Esophagus muscularis mucosa (tissue), 4 donors: ENCODE measurements at regions not wholly inside any gene's neighbourhood (a gene's known extent, or its start where the extent isn't known, plus 50 kb on each side); places are given as distances from the start of the nearest gene placed in this dataset.

Experiments used
- DNase-seq: peaks from one replicate; pipeline ENCODE4 v3.0.0-alpha.2; 2017; ENCODE audit errors: extremely low spot score
- H3K27ac ChIP-seq, 4 donors: fragments of 200-600 bp; sonication (generic); replicated peaks in 1 of 4; 1 replicate in 3 of 4; 2 replicates in 1 of 4; pipeline ENCODE4 v1.5.1; 2016 to 2019; ENCODE audit warnings: mild to moderate bottlenecking in 1 of 4
- H3K27me3 ChIP-seq, 4 donors: fragments of 200-600 bp; sonication (generic); one replicate each; pipeline versions ENCODE4 v1.5.1 to v1.6.0; 2016 to 2019
- H3K36me3 ChIP-seq, 4 donors: fragments of 200-600 bp; sonication (generic); one replicate each; pipeline ENCODE4 v1.5.1; 2016 to 2019
- H3K4me1 ChIP-seq, 4 donors: fragments of 200-600 bp; sonication (generic); one replicate each; pipeline ENCODE4 v1.5.1; 2016 to 2019
- H3K4me3 ChIP-seq, 4 donors: fragments of 200-600 bp; sonication (generic); 1 replicate in 2 of 4; 2 replicates in 2 of 4; pipeline ENCODE4 v1.5.1; 2016 to 2019; ENCODE audit warnings: mild to moderate bottlenecking in 4 of 4, moderate library complexity in 1 of 4
- H3K9me3 ChIP-seq, 4 donors: fragments of 200-600 bp; sonication (generic); 1 replicate in 3 of 4; 2 replicates in 1 of 4; pipeline ENCODE4 v1.5.1; 2016 to 2019
- CTCF ChIP-seq, 3 experiments: fragments of 200-600 bp in 2 of 3; fragments of 450-650 bp in 1 of 3; sonication (generic) in 2 of 3; IDR thresholded peaks; one replicate each; pipeline ENCODE4 v1.5.1; 2017 to 2019; ENCODE audit warnings: antibody characterized with exemption in 3 of 3, mild to moderate bottlenecking in 2 of 3, moderate library complexity in 1 of 3
- EP300 ChIP-seq: sonication (generic); formaldehyde crosslinking; IDR thresholded peaks from one replicate; pipeline ENCODE4 v1.6.1; 2017; ENCODE audit warnings: antibody characterized with exemption
- POLR2A ChIP-seq: fragments of 450-650 bp; IDR thresholded peaks from one replicate; pipeline ENCODE4 v1.6.1; 2017; ENCODE audit warnings: antibody characterized with exemption, moderate library complexity, mild to moderate bottlenecking, low read depth
- POLR2AphosphoS5 ChIP-seq, 2 donors: sonication (generic); formaldehyde crosslinking; IDR thresholded peaks; one replicate each; pipeline ENCODE4 v1.6.1; 2017; ENCODE audit warnings: antibody characterized with exemption in 2 of 2
- WGBS: methylation state at CpG from one replicate; pipeline ENCODE4 v1.1.5; 2018; 5-methylcytosine and 5-hydroxymethylcytosine counted together
- intact Hi-C: fragments of 100-400 bp; cut with DNase I; formaldehyde crosslinking; loops from one replicate; pipeline ENCODE4 v1.15.1; 2023

GRCh38 chr12:107167756-107168155 lies 74.4 kb upstream of the CRY1 start:
- Histone ChIP-seq H3K9me3 (no peaks in the 10 kb centered on the region), H3K4me3 (no peak overlapping the region), H3K36me3 (no peaks in the 10 kb centered on the region), H3K27ac (no peak overlapping the region), H3K4me1 (no peaks in the 10 kb centered on the region), H3K27me3 (peaks cover 0 to 39% (median 0%) of the 10 kb centered on the region in 4 donors)
- 22% methylated on average over 3 of the region's 3 CpGs for WGBS
- intact Hi-C loops: no loop called here
- TF ChIP-seq CTCF (IDR thresholded peaks at IDR 0.05): no peak
- no peak for TF ChIP-seq EP300
- TF ChIP-seq POLR2A: no peak
- no peak for TF ChIP-seq POLR2AphosphoS5 (IDR thresholded peaks at IDR 0.05)
- no peak for DNase-seq

DNA sequence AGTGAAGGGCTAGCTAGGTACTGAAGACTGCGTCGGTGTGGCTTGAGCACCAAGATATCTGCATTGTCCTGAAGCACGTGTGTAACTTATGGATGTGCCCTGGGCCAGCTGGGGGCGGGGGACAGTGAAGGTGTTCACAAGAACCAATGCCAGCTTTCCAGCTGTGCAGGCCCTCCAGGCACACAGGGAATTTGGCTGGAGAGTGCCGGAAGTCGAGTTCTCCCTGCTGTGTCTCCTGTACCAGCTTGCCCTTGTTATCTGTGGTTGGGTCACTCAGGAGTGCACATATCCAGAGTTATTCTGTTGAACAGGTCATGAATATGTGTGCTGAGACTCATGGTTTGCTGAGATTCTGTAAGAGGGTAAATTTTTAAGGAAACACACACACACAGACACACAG lies 75.9 kb upstream of the CRY1 start:
- no peak overlapping the region for H3K27ac ChIP-seq
- H3K27me3 ChIP-seq: peaks cover 0 to 46% (median 0%) of the 10 kb centered on the region in 4 donors
- TF ChIP-seq POLR2AphosphoS5 (IDR thresholded peaks at IDR 0.05) (no peak), EP300 (no peak), CTCF (IDR thresholded peaks at IDR 0.05) (no peak), POLR2A (no peak)
- no peaks in the 10 kb centered on the region for H3K9me3 ChIP-seq
- no peaks in the 10 kb centered on the region for H3K36me3 ChIP-seq
- intact Hi-C loops: no loop called here
- H3K4me1 ChIP-seq: no peaks in the 10 kb centered on the region
- H3K4me3 ChIP-seq: no peak overlapping the region
- DNase-seq: no peak
- 77% methylated on average over 6 of the region's 6 CpGs for WGBS

DNA sequence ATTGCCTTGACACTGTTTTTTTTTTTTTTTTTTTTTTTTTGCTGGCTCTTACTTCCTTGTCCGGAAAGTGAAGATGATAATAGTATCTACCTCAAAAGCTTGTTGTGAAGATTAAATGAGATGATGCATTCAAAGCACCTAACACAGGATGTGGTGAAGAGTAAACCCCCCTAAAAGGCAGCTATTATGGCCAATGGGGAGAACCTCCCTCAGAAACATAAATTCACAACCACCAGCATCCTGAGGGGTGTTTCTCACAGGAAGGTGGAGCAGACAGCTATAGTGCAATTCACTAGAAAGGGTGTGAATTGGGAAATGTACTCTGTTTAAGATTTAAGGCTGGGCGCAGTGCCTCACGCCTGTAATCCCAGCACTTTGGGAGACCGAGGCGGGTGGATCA lies 85.4 kb upstream of the CRY1 start:
- H3K4me3 ChIP-seq: no peak overlapping the region
- intact Hi-C loops: no loop called here
- H3K4me1 ChIP-seq: no peaks in the 10 kb centered on the region
- no peak for DNase-seq
- WGBS: 87% methylated on average over 5 of the region's 5 CpGs
- H3K27me3 ChIP-seq: peaks cover 0 to 35% (median 0%) of the 10 kb centered on the region in 4 donors
- no peak for TF ChIP-seq POLR2AphosphoS5 (IDR thresholded peaks at IDR 0.05)
- no peak for TF ChIP-seq CTCF (IDR thresholded peaks at IDR 0.05)
- no peak for TF ChIP-seq EP300
- no peak for TF ChIP-seq POLR2A
- H3K36me3 ChIP-seq: no peaks in the 10 kb centered on the region
- no peaks in the 10 kb centered on the region for H3K9me3 ChIP-seq
- no peak overlapping the region for H3K27ac ChIP-seq

- H3K27me3 ChIP-seq: peaks cover 0 to 33% (median 0%) of the 10 kb centered on the region in 4 donors
- no peak overlapping the region for H3K4me3 ChIP-seq
- no peaks in the 10 kb centered on the region for H3K36me3 ChIP-seq
- 84% methylated on average over 1 of the region's 1 CpG for WGBS
- no peak overlapping the region for H3K27ac ChIP-seq
- no peak for DNase-seq
- TF ChIP-seq POLR2A (no peak), EP300 (no peak), CTCF (IDR thresholded peaks at IDR 0.05) (no peak), POLR2AphosphoS5 (IDR thresholded peaks at IDR 0.05) (no peak)
- H3K9me3 ChIP-seq: no peaks in the 10 kb centered on the region
- intact Hi-C loops: no loop called here
- H3K4me1 ChIP-seq: no peaks in the 10 kb centered on the region
Observed at GRCh38 chr12:107179871-107180270, 86.5 kb upstream of the CRY1 start.

DNA sequence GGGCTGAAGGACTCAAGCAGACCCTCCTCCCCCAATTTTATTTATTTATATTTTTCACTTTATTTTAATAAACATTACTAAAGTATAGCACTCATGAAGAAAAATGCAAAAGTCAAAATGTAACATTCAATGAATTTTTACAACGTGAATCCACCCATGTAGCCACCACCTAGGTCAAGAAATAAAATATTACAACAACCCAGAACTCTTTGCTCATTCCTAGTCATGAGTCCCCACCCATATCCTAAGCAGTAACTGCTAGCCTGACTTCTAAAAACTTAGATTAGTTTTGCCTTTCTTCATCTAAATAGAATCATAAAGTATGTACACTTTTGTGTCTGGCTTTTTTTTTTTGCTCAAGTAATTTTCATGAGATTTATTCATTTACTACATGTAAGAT lies 86.9 kb upstream of the CRY1 start:
- no peak for DNase-seq
- Histone ChIP-seq H3K27me3 (peaks cover 0 to 33% (median 0%) of the 10 kb centered on the region in 4 donors), H3K27ac (no peak overlapping the region), H3K9me3 (no peaks in the 10 kb centered on the region), H3K4me3 (no peak overlapping the region), H3K36me3 (no peaks in the 10 kb centered on the region), H3K4me1 (no peaks in the 10 kb centered on the region)
- TF ChIP-seq POLR2A (no peak), CTCF (IDR thresholded peaks at IDR 0.05) (no peak), EP300 (no peak), POLR2AphosphoS5 (IDR thresholded peaks at IDR 0.05) (no peak)
- 66% methylated on average over 1 of the region's 1 CpG for WGBS
- intact Hi-C loops: no loop called here
